ENCODE measurements at regions not wholly inside any gene's neighbourhood (a gene's known extent, or its start where the extent isn't known, plus 50 kb on each side); places are given as distances from the start of the nearest gene placed in this dataset.

GRCh38 chr2:221267773-221268425, 304.2 kb downstream of the EPHA4 start:
- TF ChIP-seq CTCF (IDR thresholded peaks at IDR 0.05) = no peak
- ATAC-seq (ENCODE audit: low FRiP score) = no peak
- no peak for DNase-seq (ENCODE audit: low spot score)

GRCh38 chr2:221268631-221269030, 303.5 kb downstream of the EPHA4 start:
- DNase-seq (ENCODE audit: low spot score) (no peak), ATAC-seq (ENCODE audit: low FRiP score) (no peak)
- no peak for TF ChIP-seq CTCF (IDR thresholded peaks at IDR 0.05)

GRCh38 chr2:221270806-221271205, 301.3 kb downstream of the EPHA4 start:
- DNase-seq (ENCODE audit: low spot score) (no peak), ATAC-seq (ENCODE audit: low FRiP score) (no peak)
- TF ChIP-seq CTCF (IDR thresholded peaks at IDR 0.05) = no peak

- DNase-seq (ENCODE audit: low spot score) = no peak
- ATAC-seq (ENCODE audit: low FRiP score) = no peak
- TF ChIP-seq CTCF (IDR thresholded peaks at IDR 0.05) = no peak
These were observed 299.4 kb downstream of the EPHA4 start for GRCh38 chr2:221272729-221273128.

GRCh38 chr2:221276033-221276432, 296.1 kb downstream of the EPHA4 start:
- ATAC-seq (ENCODE audit: low FRiP score) (no peak), DNase-seq (ENCODE audit: low spot score) (no peak)
- TF ChIP-seq CTCF (IDR thresholded peaks at IDR 0.05) = no peak

- ATAC-seq (ENCODE audit: low FRiP score) = no peak
- no peak for TF ChIP-seq CTCF (IDR thresholded peaks at IDR 0.05)
- DNase-seq (ENCODE audit: low spot score) = no peak
These were observed 295.5 kb downstream of the EPHA4 start for GRCh38 chr2:221276601-221277000.

GRCh38 chr2:221282386-221282785, 289.7 kb downstream of the EPHA4 start:
- ATAC-seq (ENCODE audit: low FRiP score) = no peak
- DNase-seq (ENCODE audit: low spot score) = no peak
- TF ChIP-seq CTCF (IDR thresholded peaks at IDR 0.05) = no peak

Measured in omental fat pad (tissue), 3 donors.